ENCODE measurements at regions not wholly inside any gene's neighbourhood (a gene's known extent, or its start where the extent isn't known, plus 50 kb on each side); places are given as distances from the start of the nearest gene placed in this dataset.

GRCh38 chr4:27638163-27638915 is 777.7 kb downstream of the STIM2 start:
- no peak for TF ChIP-seq CTCF (IDR thresholded peaks at IDR 0.05)
- no peak for TF ChIP-seq POLR2AphosphoS5 (IDR thresholded peaks at IDR 0.05)
